OCI-LY7 (cell line): ENCODE measurements at regions not wholly inside any gene's neighbourhood (a gene's known extent, or its start where the extent isn't known, plus 50 kb on each side); places are given as distances from the start of the nearest gene placed in this dataset.

Experiments used
- BruUV-seq: library from RNA; stranded (reverse); fragments of 400-500 nt; replicated peaks from 2 replicates; lab custom pipeline; 2021; lab: Mats Ljungman, UMichigan
- CTCF ChIA-PET: fragments of 300-600 bp; sonication (Branson Sonifier 250); formaldehyde crosslinking; loops from one replicate; lab custom pipeline; 2022; ENCODE audit warnings: antibody characterized with exemption; ENCODE audit not compliant: unreplicated experiment; lab: Charles Lee
- POLR2A ChIA-PET: fragments of 300-600 bp; sonication (Branson Sonifier 250); formaldehyde crosslinking; loops from one replicate; lab custom pipeline; 2022; ENCODE audit warnings: antibody characterized with exemption; lab: Charles Lee
- DNase-seq: peaks from one replicate; pipeline ENCODE4 v3.0.0-alpha.2; 2015; ENCODE audit warnings: low spot score
- H2AFZ ChIP-seq: fragments of 200-600 bp; sonication (generic), shearing (Covaris generic); 2 replicates; pipeline ENCODE4 v1.6.1; 2014; ENCODE audit warnings: mild to moderate bottlenecking, antibody characterized with exemption, low read length, moderate library complexity
- H3K27ac ChIP-seq: fragments of 200-600 bp; sonication (generic); 2 replicates; pipeline ENCODE4 v1.5.1; 2014; ENCODE audit warnings: mixed run types, low read depth, mild to moderate bottlenecking, moderate library complexity, low read length, inconsistent platforms; ENCODE audit not compliant: poor library complexity, severe bottlenecking
- H3K36me3 ChIP-seq: fragments of 200-600 bp; sonication (generic); 2 replicates; pipeline ENCODE4 v1.6.1; 2014; ENCODE audit warnings: mild to moderate bottlenecking, antibody characterized with exemption, low read length, moderate library complexity, mixed read lengths; ENCODE audit not compliant: insufficient read depth
- H3K4me1 ChIP-seq: fragments of 200-600 bp; sonication (generic); 2 replicates; pipeline ENCODE4 v1.5.1; 2014; ENCODE audit warnings: mild to moderate bottlenecking, low read length; ENCODE audit not compliant: insufficient read depth, poor library complexity, severe bottlenecking
- H3K4me2 ChIP-seq: fragments of 200-600 bp; sonication (generic); 2 replicates; pipeline ENCODE4 v1.6.1; 2014; ENCODE audit warnings: mild to moderate bottlenecking, low read length
- H3K4me3 ChIP-seq: fragments of 200-600 bp; sonication (generic); 2 replicates; pipeline ENCODE4 v1.5.1; 2014; ENCODE audit warnings: mild to moderate bottlenecking, low read depth, low read length; ENCODE audit not compliant: poor library complexity, severe bottlenecking
- H3K79me2 ChIP-seq: fragments of 200-600 bp; sonication (generic); 2 replicates; pipeline ENCODE4 v1.6.1; 2016; ENCODE audit warnings: low read depth, mild to moderate bottlenecking, low read length, moderate library complexity, mixed read lengths; ENCODE audit not compliant: insufficient read depth
- H3K9me2 ChIP-seq: fragments of 200-600 bp; sonication (generic); 2 replicates; pipeline ENCODE4 v1.6.1; 2016; ENCODE audit warnings: mild to moderate bottlenecking, low read length, mixed read lengths; ENCODE audit not compliant: insufficient read depth
- H3K9me3 ChIP-seq: fragments of 200-600 bp; sonication (generic); 2 replicates; pipeline ENCODE4 v1.6.1; 2014; ENCODE audit warnings: mild to moderate bottlenecking, mixed run types, low read length, mixed read lengths
- H4K20me1 ChIP-seq: fragments of 200-600 bp; sonication (generic); 2 replicates; pipeline ENCODE4 v1.6.1; 2014; ENCODE audit warnings: mild to moderate bottlenecking, antibody characterized with exemption, low read length, moderate library complexity, mixed read lengths; ENCODE audit not compliant: insufficient read depth
- EZH2phosphoT487 ChIP-seq: fragments of 200-600 bp; sonication (generic); IDR thresholded peaks from 2 replicates; pipeline ENCODE4 v1.6.1; 2018; ENCODE audit warnings: low read depth, borderline replicate concordance, mild to moderate bottlenecking, mixed run types, antibody characterized with exemption, low read length, moderate library complexity, mixed read lengths
- intact Hi-C: fragments of 100-400 bp; cut with micrococcal nuclease; formaldehyde crosslinking; loops from one replicate; pipeline ENCODE4 v1.10.0; 2022; ENCODE audit not compliant: unreplicated experiment
- TF ChIP-seq, protein P1 (sequence below): fragments of 200-600 bp; sonication (generic); conservative IDR thresholded peaks from 2 replicates; pipeline ENCODE4 v1.5.1; 2014; ENCODE audit warnings: mild to moderate bottlenecking, antibody characterized with exemption, low read length, moderate library complexity, mixed read lengths

DNA sequence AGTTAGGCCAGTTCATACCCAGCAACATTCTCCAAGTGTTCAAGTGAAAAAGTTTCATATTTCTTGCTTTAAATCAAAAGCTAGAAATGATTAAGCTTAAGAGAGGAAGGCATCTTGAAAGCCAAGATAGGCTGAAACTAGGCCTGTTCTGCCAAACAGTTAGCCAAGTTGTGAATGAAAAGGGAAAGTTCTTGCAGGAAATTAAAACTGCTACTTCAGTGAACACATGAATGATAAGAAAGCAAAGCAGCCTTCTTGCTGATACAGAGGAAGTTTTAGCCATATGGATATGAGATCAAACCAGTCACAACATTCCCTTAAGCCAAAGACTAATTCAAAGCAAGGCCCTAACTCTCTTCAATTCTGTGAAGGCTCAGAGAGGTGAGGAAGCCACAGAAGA lies 274.7 kb downstream of the TUSC7 start:
- H2AFZ ChIP-seq, result no peak overlapping the region
- no peak overlapping the region for H3K4me2 ChIP-seq
- H3K4me1 ChIP-seq, result no peaks in the 10 kb centered on the region
- no peak overlapping the region for H3K27ac ChIP-seq
- H3K36me3 ChIP-seq, result no peaks in the 10 kb centered on the region
- TF ChIP-seq EZH2phosphoT487, result no peak
- TF ChIP-seq, protein P1, sequence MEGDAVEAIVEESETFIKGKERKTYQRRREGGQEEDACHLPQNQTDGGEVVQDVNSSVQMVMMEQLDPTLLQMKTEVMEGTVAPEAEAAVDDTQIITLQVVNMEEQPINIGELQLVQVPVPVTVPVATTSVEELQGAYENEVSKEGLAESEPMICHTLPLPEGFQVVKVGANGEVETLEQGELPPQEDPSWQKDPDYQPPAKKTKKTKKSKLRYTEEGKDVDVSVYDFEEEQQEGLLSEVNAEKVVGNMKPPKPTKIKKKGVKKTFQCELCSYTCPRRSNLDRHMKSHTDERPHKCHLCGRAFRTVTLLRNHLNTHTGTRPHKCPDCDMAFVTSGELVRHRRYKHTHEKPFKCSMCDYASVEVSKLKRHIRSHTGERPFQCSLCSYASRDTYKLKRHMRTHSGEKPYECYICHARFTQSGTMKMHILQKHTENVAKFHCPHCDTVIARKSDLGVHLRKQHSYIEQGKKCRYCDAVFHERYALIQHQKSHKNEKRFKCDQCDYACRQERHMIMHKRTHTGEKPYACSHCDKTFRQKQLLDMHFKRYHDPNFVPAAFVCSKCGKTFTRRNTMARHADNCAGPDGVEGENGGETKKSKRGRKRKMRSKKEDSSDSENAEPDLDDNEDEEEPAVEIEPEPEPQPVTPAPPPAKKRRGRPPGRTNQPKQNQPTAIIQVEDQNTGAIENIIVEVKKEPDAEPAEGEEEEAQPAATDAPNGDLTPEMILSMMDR, result no peak
- DNase-seq, result no peak
- no peak overlapping the region for H3K4me3 ChIP-seq
- no peaks in the 10 kb centered on the region for H3K9me2 ChIP-seq
- intact Hi-C loops, result no loop called here
- ChIA-PET POLR2A (no interaction called here), CTCF (no interaction called here)
- no peaks in the 10 kb centered on the region for H4K20me1 ChIP-seq
- no TSS peak for BruUV-seq
- no peaks in the 10 kb centered on the region for H3K79me2 ChIP-seq
- H3K9me3 ChIP-seq, result no peaks in the 10 kb centered on the region

DNA sequence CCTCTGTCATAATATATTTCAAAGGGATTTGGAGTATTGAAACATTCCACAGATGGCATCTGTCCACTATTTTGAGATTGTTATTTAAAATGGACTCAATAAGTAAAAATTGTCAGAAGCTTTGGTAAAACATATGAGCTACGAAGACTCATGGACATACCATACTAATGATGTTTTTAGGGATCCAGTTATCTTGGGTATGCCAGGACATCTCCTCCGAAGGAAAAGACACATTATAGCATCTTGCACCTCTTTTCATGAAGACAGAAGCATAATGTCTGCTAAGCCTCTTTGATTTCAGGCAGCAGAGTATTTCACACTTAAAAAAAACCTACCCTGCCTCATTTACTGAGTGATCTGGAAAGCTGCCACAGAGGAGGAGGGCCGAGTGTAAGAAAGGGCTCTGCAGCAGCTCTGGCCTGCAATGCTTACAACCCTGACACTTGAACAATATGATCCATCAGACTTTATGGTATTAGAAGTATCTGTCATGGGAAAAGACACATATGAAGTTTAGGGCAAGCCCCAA lies 284.8 kb downstream of the TUSC7 start:
- Histone ChIP-seq H3K4me1 (no peaks in the 10 kb centered on the region), H3K4me3 (no peak overlapping the region), H3K27ac (no peak overlapping the region), H3K4me2 (no peak overlapping the region), H3K79me2 (no peaks in the 10 kb centered on the region), H3K9me2 (no peaks in the 10 kb centered on the region), H3K9me3 (no peaks in the 10 kb centered on the region), H4K20me1 (no peaks in the 10 kb centered on the region), H2AFZ (no peak overlapping the region), H3K36me3 (no peaks in the 10 kb centered on the region)
- intact Hi-C loops, result no loop called here
- ChIA-PET POLR2A (interaction anchor here (1.2 kb wide), 1 partner anchor 96 kb away, joined by 3 read pairs; no protein-coding TSS in a partner anchor), CTCF (no interaction called here)
- no peak for TF ChIP-seq EZH2phosphoT487
- TF ChIP-seq, protein P1, result no peak
- no peak for DNase-seq
- BruUV-seq, result no TSS peak

DNA sequence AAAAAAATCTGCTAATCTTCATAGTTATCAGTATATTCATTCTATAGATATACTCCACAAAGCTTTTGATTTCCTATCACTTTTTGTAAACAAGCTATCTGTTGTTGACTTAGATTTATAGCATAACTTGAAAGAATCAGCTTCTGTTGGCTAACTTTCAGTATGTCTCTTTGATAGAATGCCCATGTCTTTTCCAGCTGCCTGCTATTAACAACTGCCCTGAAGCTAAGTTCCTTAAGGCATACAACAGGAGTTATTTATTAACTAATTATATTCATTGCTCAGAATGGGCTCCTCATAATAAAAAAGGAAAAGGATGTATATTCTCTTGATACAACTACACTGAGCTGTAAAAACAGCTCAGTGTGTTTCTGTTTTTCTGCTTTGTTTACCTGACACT lies 293.9 kb downstream of the TUSC7 start:
- no peaks in the 10 kb centered on the region for H3K9me3 ChIP-seq
- no TSS peak for BruUV-seq
- no peaks in the 10 kb centered on the region for H3K36me3 ChIP-seq
- H3K4me2 ChIP-seq, result no peak overlapping the region
- no peak overlapping the region for H3K27ac ChIP-seq
- no peak for DNase-seq
- no peaks in the 10 kb centered on the region for H3K9me2 ChIP-seq
- H2AFZ ChIP-seq, result no peak overlapping the region
- H3K4me3 ChIP-seq, result no peak overlapping the region
- no peak for TF ChIP-seq EZH2phosphoT487
- TF ChIP-seq, protein P1, result no peak
- no peaks in the 10 kb centered on the region for H3K4me1 ChIP-seq
- no peaks in the 10 kb centered on the region for H3K79me2 ChIP-seq
- CTCF ChIA-PET, result no interaction called here
- intact Hi-C loops, result no loop called here
- no peaks in the 10 kb centered on the region for H4K20me1 ChIP-seq
- POLR2A ChIA-PET, result no interaction called here
